MM.1S (cell line): ENCODE measurements at regions not wholly inside any gene's neighbourhood (a gene's known extent, or its start where the extent isn't known, plus 50 kb on each side); places are given as distances from the start of the nearest gene placed in this dataset.
"Not testable (repeated sequence)": the region's sequence is repeated elsewhere in the genome, so short reads cannot be mapped to it uniquely, and the experiment has no call there.

Source experiments
- DNase-seq: peaks from one replicate; pipeline ENCODE4 v3.0.0-alpha.2; 2015
- H2AFZ ChIP-seq: fragments of 300-600 bp; sonication (generic); 2 replicates; pipeline ENCODE4 v1.6.0; 2016; ENCODE audit warnings: antibody characterized with exemption, low read length
- H3F3A ChIP-seq: fragments of 300-600 bp; sonication (generic); 2 replicates; pipeline ENCODE4 v1.6.1; 2016; ENCODE audit warnings: mild to moderate bottlenecking, antibody characterized with exemption, low read length, moderate library complexity, mixed read lengths; ENCODE audit not compliant: insufficient read depth
- H3K27ac ChIP-seq: fragments of 300-600 bp; sonication (generic); 2 replicates; pipeline ENCODE4 v1.5.1; 2016; ENCODE audit warnings: mild to moderate bottlenecking, low read length
- H3K27me3 ChIP-seq: fragments of 300-600 bp; sonication (generic); replicated peaks from 2 replicates; pipeline ENCODE4 v1.6.0; 2016; ENCODE audit warnings: low read length; ENCODE audit not compliant: insufficient read depth
- H3K36me3 ChIP-seq: fragments of 300-600 bp; sonication (generic); replicated peaks from 2 replicates; pipeline ENCODE4 v1.6.1; 2016; ENCODE audit warnings: mild to moderate bottlenecking, low read length, mixed read lengths; ENCODE audit not compliant: insufficient read depth
- H3K4me1 ChIP-seq: fragments of 300-600 bp; sonication (generic); 2 replicates; pipeline ENCODE4 v1.6.1; 2016; ENCODE audit warnings: low read length, mixed read lengths
- H3K4me2 ChIP-seq: fragments of 300-600 bp; sonication (generic); 2 replicates; pipeline ENCODE4 v1.6.0; 2016; ENCODE audit warnings: low read depth, low read length
- H3K4me3 ChIP-seq: fragments of 300-600 bp; sonication (generic); 2 replicates; pipeline ENCODE4 v1.5.1; 2016; ENCODE audit warnings: low read length, mixed read lengths
- H3K79me2 ChIP-seq: fragments of 300-600 bp; sonication (generic); 2 replicates; pipeline ENCODE4 v1.6.1; 2016; ENCODE audit warnings: mixed run types, low read length, mixed read lengths
- H3K9ac ChIP-seq: fragments of 300-600 bp; sonication (generic); 2 replicates; pipeline ENCODE4 v1.6.1; 2016; ENCODE audit warnings: low read length, mixed read lengths
- H3K9me2 ChIP-seq: fragments of 300-600 bp; sonication (generic); replicated peaks from 2 replicates; pipeline ENCODE4 v1.6.1; 2016; ENCODE audit warnings: mild to moderate bottlenecking, low read length, mixed read lengths; ENCODE audit not compliant: insufficient read depth
- H3K9me3 ChIP-seq: fragments of 300-600 bp; sonication (generic); replicated peaks from 2 replicates; pipeline ENCODE4 v1.6.1; 2016; ENCODE audit warnings: mild to moderate bottlenecking, low read length, mixed read lengths; ENCODE audit not compliant: insufficient read depth
- H4K20me1 ChIP-seq: fragments of 300-600 bp; sonication (generic); 2 replicates; pipeline ENCODE4 v1.6.1; 2016; ENCODE audit warnings: mild to moderate bottlenecking, low read length, moderate library complexity, mixed read lengths; ENCODE audit not compliant: insufficient read depth
- EZH2 ChIP-seq: fragments of 300-600 bp; sonication (generic); optimal IDR thresholded peaks from 2 replicates; pipeline ENCODE3; 2017; ENCODE audit warnings: low read depth, mild to moderate bottlenecking, antibody characterized with exemption, low read length, mixed read lengths
- EZH2phosphoT487 ChIP-seq: fragments of 300-600 bp; sonication (generic); IDR thresholded peaks from 2 replicates; pipeline ENCODE4 v1.6.1; 2018; ENCODE audit warnings: antibody characterized with exemption, low read length
- TF ChIP-seq, protein P1 (sequence below): fragments of 300-600 bp; sonication (generic); IDR thresholded peaks from 2 replicates; pipeline ENCODE4 v1.5.1; 2016; ENCODE audit warnings: antibody characterized with exemption, low read length, mixed read lengths

DNA sequence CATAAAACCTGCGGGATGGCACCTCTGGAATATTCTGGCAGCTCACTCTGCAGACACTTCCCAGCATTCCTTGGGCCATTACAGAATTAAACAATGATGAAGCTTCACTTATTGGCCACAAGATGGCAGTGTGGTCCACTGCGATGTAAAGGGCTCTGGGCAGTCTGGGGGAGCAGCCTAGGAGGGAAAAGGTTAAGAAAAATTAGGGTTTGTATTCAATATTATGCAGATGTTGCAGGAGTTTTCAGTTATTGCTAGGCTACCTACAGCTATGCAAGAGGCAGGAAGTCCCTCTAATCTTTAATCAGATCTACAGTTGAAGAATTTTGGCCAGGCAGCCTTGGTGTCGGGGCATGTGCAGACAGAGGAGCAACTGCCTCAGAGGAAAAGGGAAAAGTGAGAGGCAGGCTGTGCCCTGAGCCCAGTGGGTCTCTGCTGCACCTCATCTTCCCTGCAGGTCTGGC, 233.2 kb upstream of the PRSS1 start:
- no peak overlapping the region for H3K4me2 ChIP-seq
- DNase-seq, result peak; percentile 83
- no peak overlapping the region for H3K9ac ChIP-seq
- no peaks in the 10 kb centered on the region for H3K9me2 ChIP-seq
- no peaks in the 10 kb centered on the region for H3F3A ChIP-seq
- no peaks in the 10 kb centered on the region for H3K9me3 ChIP-seq
- no peaks in the 10 kb centered on the region for H3K27me3 ChIP-seq
- H3K79me2 ChIP-seq, result no peaks in the 10 kb centered on the region
- H3K4me1 ChIP-seq, result peaks cover 16% of the 10 kb centered on the region
- H2AFZ ChIP-seq, result peak overlapping the region; percentile 68
- H3K27ac ChIP-seq, result no peak overlapping the region
- no peaks in the 10 kb centered on the region for H3K36me3 ChIP-seq
- H3K4me3 ChIP-seq, result no peak overlapping the region
- H4K20me1 ChIP-seq, result no peaks in the 10 kb centered on the region
- TF ChIP-seq EZH2 (no peak), EZH2phosphoT487 (no peak)
- TF ChIP-seq, protein P1, sequence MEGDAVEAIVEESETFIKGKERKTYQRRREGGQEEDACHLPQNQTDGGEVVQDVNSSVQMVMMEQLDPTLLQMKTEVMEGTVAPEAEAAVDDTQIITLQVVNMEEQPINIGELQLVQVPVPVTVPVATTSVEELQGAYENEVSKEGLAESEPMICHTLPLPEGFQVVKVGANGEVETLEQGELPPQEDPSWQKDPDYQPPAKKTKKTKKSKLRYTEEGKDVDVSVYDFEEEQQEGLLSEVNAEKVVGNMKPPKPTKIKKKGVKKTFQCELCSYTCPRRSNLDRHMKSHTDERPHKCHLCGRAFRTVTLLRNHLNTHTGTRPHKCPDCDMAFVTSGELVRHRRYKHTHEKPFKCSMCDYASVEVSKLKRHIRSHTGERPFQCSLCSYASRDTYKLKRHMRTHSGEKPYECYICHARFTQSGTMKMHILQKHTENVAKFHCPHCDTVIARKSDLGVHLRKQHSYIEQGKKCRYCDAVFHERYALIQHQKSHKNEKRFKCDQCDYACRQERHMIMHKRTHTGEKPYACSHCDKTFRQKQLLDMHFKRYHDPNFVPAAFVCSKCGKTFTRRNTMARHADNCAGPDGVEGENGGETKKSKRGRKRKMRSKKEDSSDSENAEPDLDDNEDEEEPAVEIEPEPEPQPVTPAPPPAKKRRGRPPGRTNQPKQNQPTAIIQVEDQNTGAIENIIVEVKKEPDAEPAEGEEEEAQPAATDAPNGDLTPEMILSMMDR, result peak; percentile 97

DNA sequence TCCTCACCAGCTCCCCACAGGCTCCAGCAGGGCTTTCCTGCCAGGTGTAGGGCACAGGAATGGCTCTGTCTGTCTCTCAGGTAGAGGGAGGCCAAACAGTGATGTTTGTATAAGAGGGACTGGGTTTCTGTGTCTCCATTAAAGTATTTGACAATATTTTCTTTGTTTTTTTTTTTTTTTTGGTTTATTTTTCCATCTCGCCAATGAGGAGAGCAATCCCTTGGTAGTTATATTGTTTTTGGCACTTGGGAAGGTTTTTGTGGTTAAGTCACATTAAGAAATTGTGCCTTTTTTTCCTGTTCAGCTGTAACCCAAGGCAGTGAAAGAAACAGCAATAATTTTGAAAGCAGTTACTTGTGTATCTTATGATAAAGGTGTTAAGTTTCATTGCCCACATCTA, 234.6 kb upstream of the PRSS1 start:
- H3K79me2 ChIP-seq, H3K36me3 ChIP-seq, H3K4me2 ChIP-seq, H3K4me3 ChIP-seq, DNase-seq, H4K20me1 ChIP-seq, H3K9me2 ChIP-seq, H3K27me3 ChIP-seq, H3K4me1 ChIP-seq, H3K9ac ChIP-seq, H3F3A ChIP-seq, H3K9me3 ChIP-seq, H3K27ac ChIP-seq, H2AFZ ChIP-seq: not testable (repeated sequence)

DNA sequence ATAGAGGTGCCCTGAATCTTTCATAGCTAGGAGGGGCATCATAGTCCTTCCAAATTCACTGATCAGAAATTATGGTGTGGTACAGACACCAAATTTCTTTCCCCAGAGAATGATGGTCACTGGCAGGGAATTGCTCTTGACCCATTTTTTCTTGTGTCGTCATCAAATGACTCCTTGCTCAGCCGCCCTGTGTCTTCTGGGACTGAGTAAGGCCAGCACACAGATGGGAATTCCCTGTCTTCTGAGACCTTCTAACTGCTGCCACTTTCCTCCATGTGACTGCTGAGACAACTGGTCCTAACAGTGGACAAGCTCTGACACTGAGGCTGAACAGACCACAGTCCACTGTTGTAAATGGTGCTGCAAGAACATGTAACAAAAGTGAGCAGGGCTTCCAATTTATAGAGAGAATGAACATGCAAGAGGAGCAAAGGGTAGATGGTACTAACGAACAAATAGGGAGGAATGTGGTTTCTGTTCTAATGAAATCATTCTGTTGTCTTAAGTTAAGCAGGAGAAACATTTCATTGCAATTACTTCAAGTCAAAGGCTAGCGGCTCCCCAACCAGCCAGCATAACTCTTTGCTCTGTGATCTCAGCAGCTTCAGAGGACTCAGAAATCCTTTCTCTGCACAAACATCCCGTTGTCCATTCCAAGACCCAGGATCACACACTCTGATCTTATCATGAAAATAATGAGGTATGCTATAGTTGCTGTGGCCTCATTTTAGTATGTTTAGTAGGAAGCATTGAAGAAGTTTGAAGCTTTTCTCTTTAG, 235.9 kb upstream of the PRSS1 start:
- Histone ChIP-seq H3K4me3 (no peak overlapping the region), H3K9me2 (no peaks in the 10 kb centered on the region), H2AFZ (no peak overlapping the region), H3K36me3 (no peaks in the 10 kb centered on the region), H3K4me2 (no peak overlapping the region), H3K79me2 (no peaks in the 10 kb centered on the region), H4K20me1 (no peaks in the 10 kb centered on the region), H3K9me3 (no peaks in the 10 kb centered on the region), H3K27me3 (no peaks in the 10 kb centered on the region), H3F3A (no peaks in the 10 kb centered on the region), H3K27ac (no peak overlapping the region), H3K4me1 (peaks cover 3% of the 10 kb centered on the region; the same call in 1 of the 2 replicates), H3K9ac (no peak overlapping the region)
- DNase-seq, result no peak
- TF ChIP-seq EZH2phosphoT487, result no peak
- no peak for TF ChIP-seq EZH2
- TF ChIP-seq, protein P1, result no peak

DNA sequence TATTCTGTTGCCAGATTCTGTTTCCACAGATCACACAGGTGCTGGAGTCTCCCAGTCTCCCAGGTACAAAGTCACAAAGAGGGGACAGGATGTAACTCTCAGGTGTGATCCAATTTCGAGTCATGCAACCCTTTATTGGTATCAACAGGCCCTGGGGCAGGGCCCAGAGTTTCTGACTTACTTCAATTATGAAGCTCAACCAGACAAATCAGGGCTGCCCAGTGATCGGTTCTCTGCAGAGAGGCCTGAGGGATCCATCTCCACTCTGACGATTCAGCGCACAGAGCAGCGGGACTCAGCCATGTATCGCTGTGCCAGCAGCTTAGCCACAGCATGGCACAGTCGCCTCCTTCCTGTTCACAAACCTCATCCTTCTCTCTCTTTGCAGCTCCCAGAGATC, 237.5 kb upstream of the PRSS1 start:
- no peak overlapping the region for H3K4me3 ChIP-seq
- no peaks in the 10 kb centered on the region for H3K9me2 ChIP-seq
- TF ChIP-seq EZH2phosphoT487 (no peak), EZH2 (no peak)
- TF ChIP-seq, protein P1, result no peak
- no peak overlapping the region for H3K27ac ChIP-seq
- H3K4me1 ChIP-seq, result peaks cover 3% of the 10 kb centered on the region; the same call in 1 of the 2 replicates
- H3K27me3 ChIP-seq, result no peaks in the 10 kb centered on the region
- H3F3A ChIP-seq, result no peaks in the 10 kb centered on the region
- no peak for DNase-seq
- H3K4me2 ChIP-seq, result no peak overlapping the region
- no peaks in the 10 kb centered on the region for H4K20me1 ChIP-seq
- no peaks in the 10 kb centered on the region for H3K79me2 ChIP-seq
- H3K36me3 ChIP-seq, result no peaks in the 10 kb centered on the region
- no peak overlapping the region for H3K9ac ChIP-seq
- H3K9me3 ChIP-seq, result no peaks in the 10 kb centered on the region
- no peak overlapping the region for H2AFZ ChIP-seq
